Mucosa of gallbladder (tissue), 1 donor: ENCODE measurements at regions not wholly inside any gene's neighbourhood (a gene's known extent, or its start where the extent isn't known, plus 50 kb on each side); places are given as distances from the start of the nearest gene placed in this dataset.
"Not testable (repeated sequence)": the region's sequence is repeated elsewhere in the genome, so short reads cannot be mapped to it uniquely, and the experiment has no call there.

Experiments
- DNase-seq: peaks from one replicate; pipeline ENCODE4 v3.0.0-alpha.2; 2020; ENCODE audit warnings: low spot score
- donor health status: DM: no; HTN: no; CAD: no.

- peak; percentile 16 for DNase-seq
Measured at GRCh38 chr21:17738176-17738953, 80.8 kb downstream of the C21orf91 start.

- no peak for DNase-seq
Measured at GRCh38 chr21:17736072-17736471, 83.1 kb downstream of the C21orf91 start.

GRCh38 chr21:17733209-17733608, 85.9 kb downstream of the C21orf91 start:
- no peak for DNase-seq

GRCh38 chr21:17732306-17732705, 86.8 kb downstream of the C21orf91 start:
- DNase-seq: no peak

GRCh38 chr21:17731554-17731953, 87.6 kb downstream of the C21orf91 start:
- no peak for DNase-seq

GRCh38 chr21:17730782-17731181, 88.4 kb downstream of the C21orf91 start:
- no peak for DNase-seq

GRCh38 chr21:17729455-17729854, 89.7 kb downstream of the C21orf91 start:
- DNase-seq: no peak

- DNase-seq: no peak
Measured at GRCh38 chr21:17727361-17727760, 91.8 kb downstream of the C21orf91 start.

- DNase-seq: no peak
Measured at GRCh38 chr21:17726047-17726829, 92.9 kb downstream of the C21orf91 start.

GRCh38 chr21:17725339-17725738, 93.8 kb downstream of the C21orf91 start:
- no peak for DNase-seq

GRCh38 chr21:17712887-17713286, 100.2 kb upstream of the BTG3 start:
- no peak for DNase-seq

GRCh38 chr21:17711896-17712295, 99.2 kb upstream of the BTG3 start:
- DNase-seq: no peak

- no peak for DNase-seq
Measured at GRCh38 chr21:17709266-17709611, 96.5 kb upstream of the BTG3 start.

GRCh38 chr21:17708522-17709265, 96.0 kb upstream of the BTG3 start:
- no peak for DNase-seq

- no peak for DNase-seq
Measured at GRCh38 chr21:17699524-17700189, 87.0 kb upstream of the BTG3 start.

- no peak for DNase-seq
Measured at GRCh38 chr21:17697473-17697872, 84.8 kb upstream of the BTG3 start.

GRCh38 chr21:17694416-17694815, 81.7 kb upstream of the BTG3 start:
- not testable (repeated sequence) for DNase-seq

- DNase-seq: no peak
Measured at GRCh38 chr21:17693801-17694200, 81.1 kb upstream of the BTG3 start.

- DNase-seq: no peak
Measured at GRCh38 chr21:17690078-17690494, 77.4 kb upstream of the BTG3 start.

GRCh38 chr21:17688912-17689874, 76.5 kb upstream of the BTG3 start:
- peak; percentile 30 for DNase-seq

GRCh38 chr21:17682924-17683323, 70.2 kb upstream of the BTG3 start:
- DNase-seq: no peak
